Liver (tissue), 8 donors: ENCODE measurements at regions not wholly inside any gene's neighbourhood (a gene's known extent, or its start where the extent isn't known, plus 50 kb on each side); places are given as distances from the start of the nearest gene placed in this dataset.

Experiments
- DNase-seq: peaks from one replicate; pipeline ENCODE4 v3.0.0-alpha.2; 2017; ENCODE audit warnings: low spot score
- H3K27ac ChIP-seq, 2 donors: one replicate each; pipeline ENCODE4 v1.7.0; 2013; ENCODE audit warnings: inconsistent platforms in 2 of 2, low read length in 2 of 2, control low read depth in 1 of 2, low read depth in 1 of 2, mild to moderate bottlenecking in 1 of 2
- H3K27me3 ChIP-seq, 4 donors: one replicate each; pipeline versions ENCODE4 v1.6.1 to v1.7.0; 2013; ENCODE audit warnings: low read length in 3 of 4, inconsistent platforms in 1 of 4, mild to moderate bottlenecking in 1 of 4, moderate library complexity in 1 of 4; ENCODE audit not compliant: control insufficient read depth in 4 of 4, insufficient read depth in 4 of 4
- H3K36me3 ChIP-seq, 4 donors: one replicate each; pipeline versions ENCODE4 v1.6.1 to v1.7.0; 2013; ENCODE audit warnings: low read length in 3 of 4, mild to moderate bottlenecking in 3 of 4, low read depth in 1 of 4, moderate library complexity in 1 of 4; ENCODE audit not compliant: control insufficient read depth in 4 of 4, insufficient read depth in 3 of 4
- H3K4me1 ChIP-seq, 4 donors: one replicate each; pipeline versions ENCODE4 v1.6.1 to v1.7.0; 2013; ENCODE audit warnings: low read length in 3 of 4, mild to moderate bottlenecking in 3 of 4, moderate library complexity in 1 of 4; ENCODE audit not compliant: control insufficient read depth in 4 of 4, insufficient read depth in 4 of 4
- H3K4me3 ChIP-seq, 3 donors: one replicate each; pipeline versions ENCODE4 v1.6.1 to v1.7.0; 2013; ENCODE audit warnings: low read length in 3 of 3, control low read depth in 1 of 3, low read depth in 1 of 3, mild to moderate bottlenecking in 1 of 3
- H3K9ac ChIP-seq, 2 donors: one replicate each; pipeline ENCODE4 v1.7.0; 2013; ENCODE audit warnings: low read length in 2 of 2, mild to moderate bottlenecking in 2 of 2, moderate library complexity in 2 of 2, control low read depth in 1 of 2, low read depth in 1 of 2
- H3K9me3 ChIP-seq, 4 donors: one replicate each; pipeline versions ENCODE4 v1.6.1 to v1.7.0; 2013; ENCODE audit warnings: low read length in 3 of 4; ENCODE audit not compliant: control insufficient read depth in 4 of 4
- ATF3 ChIP-seq: IDR thresholded peaks from 2 replicates; pipeline ENCODE4 v1.6.1; 2016; ENCODE audit warnings: antibody characterized with exemption
- CTCF ChIP-seq: fragments of 150-350 bp; IDR thresholded peaks from 2 replicates; pipeline ENCODE4 v1.5.1; 2017; ENCODE audit warnings: improper control_type of control experiment, low read depth, low read length; ENCODE audit not compliant: missing input control
- EGR1 ChIP-seq, 2 donors: IDR thresholded peaks; 2 replicates each; pipeline ENCODE4 v1.6.1; 2016 to 2018; ENCODE audit warnings: antibody characterized with exemption in 2 of 2, low read depth in 2 of 2
- FOXA1 ChIP-seq: IDR thresholded peaks from 2 replicates; pipeline ENCODE4 v1.6.1; 2016; ENCODE audit warnings: antibody characterized with exemption
- FOXA2 ChIP-seq: IDR thresholded peaks from 2 replicates; pipeline ENCODE4 v1.6.1; 2016; ENCODE audit warnings: antibody characterized with exemption
- GABPA ChIP-seq, 2 donors: IDR thresholded peaks in 1 of 2; conservative IDR thresholded peaks in 1 of 2; 2 replicates each; pipeline ENCODE4 v1.6.1; 2016; ENCODE audit warnings: antibody characterized with exemption in 2 of 2, mild to moderate bottlenecking in 1 of 2, moderate library complexity in 1 of 2
- HNF4A ChIP-seq, 2 donors: conservative IDR thresholded peaks; 2 replicates each; pipeline ENCODE4 v1.6.1; 2016; ENCODE audit warnings: antibody characterized with exemption in 2 of 2, mild to moderate bottlenecking in 2 of 2
- HNF4G ChIP-seq: IDR thresholded peaks from 2 replicates; pipeline ENCODE4 v1.6.1; 2016; ENCODE audit warnings: antibody characterized with exemption
- JUND ChIP-seq, 2 donors: IDR thresholded peaks; 2 replicates each; pipeline ENCODE4 v1.6.1; 2016; ENCODE audit warnings: antibody characterized with exemption in 2 of 2
- MAX ChIP-seq: IDR thresholded peaks from 2 replicates; pipeline ENCODE4 v1.6.1; 2016; ENCODE audit warnings: antibody characterized with exemption
- RAD21 ChIP-seq, 2 donors: IDR thresholded peaks; 2 replicates each; pipeline ENCODE4 v1.6.1; 2016; ENCODE audit warnings: antibody characterized with exemption in 2 of 2, mild to moderate bottlenecking in 2 of 2
- REST ChIP-seq: IDR thresholded peaks from 2 replicates; pipeline ENCODE4 v1.6.1; 2016; ENCODE audit warnings: antibody characterized with exemption, mild to moderate bottlenecking
- RXRA ChIP-seq, 2 donors: IDR thresholded peaks; 2 replicates each; pipeline ENCODE4 v1.6.1; 2017 to 2018; ENCODE audit warnings: antibody characterized with exemption in 2 of 2, mild to moderate bottlenecking in 1 of 2
- TAF1 ChIP-seq: conservative IDR thresholded peaks from 2 replicates; pipeline ENCODE4 v1.6.1; 2016; ENCODE audit warnings: antibody characterized with exemption, mild to moderate bottlenecking
- YY1 ChIP-seq: IDR thresholded peaks from 2 replicates; pipeline ENCODE4 v1.6.1; 2016; ENCODE audit warnings: antibody characterized with exemption, mild to moderate bottlenecking
- ZBTB33 ChIP-seq: IDR thresholded peaks from 2 replicates; pipeline ENCODE4 v1.6.1; 2016; ENCODE audit warnings: antibody characterized with exemption
- WGBS: extraction: QIAGEN DNeasy Blood & Tissue Kit; methylation state at CpG from one replicate; pipeline ENCODE4 v1.1.7; 2013; 5-methylcytosine and 5-hydroxymethylcytosine counted together
- donor health status: healthy.
- donor health status: healthy.
- donor health status: healthy.
- donor health status: healthy.
- donor health status: healthy.

- 95% methylated on average over 1 of the region's 1 CpG for WGBS
- peaks cover 2 to 7% (median 5%) of the 10 kb centered on the region in 4 donors for H3K9me3 ChIP-seq
- peaks cover 0 to 7% (median 2%) of the 10 kb centered on the region in 4 donors for H3K4me1 ChIP-seq
- no peaks in the 10 kb centered on the region for H3K27me3 ChIP-seq
- H3K9ac ChIP-seq: no peak overlapping the region
- TF ChIP-seq EGR1 (IDR thresholded peaks at IDR 0.05; ENCODE audit: low read depth in 2 of 2) (no peak), HNF4A (conservative IDR thresholded peaks at IDR 0.05) (no peak), RXRA (IDR thresholded peaks at IDR 0.05) (no peak), MAX (no peak), ZBTB33 (no peak), HNF4G (no peak), CTCF (no peak), GABPA (IDR thresholded peaks at IDR 0.05 in 1 of 2, conservative IDR thresholded peaks at IDR 0.05 in 1 of 2) (no peak)
- no peak overlapping the region for H3K27ac ChIP-seq
- no peaks in the 10 kb centered on the region for H3K36me3 ChIP-seq
- no peak for DNase-seq
- H3K4me3 ChIP-seq: no peak overlapping the region
These were observed 72.3 kb upstream of the PRICKLE2 start for GRCh38 chr3:64297563-64297962.

- TF ChIP-seq RAD21 (IDR thresholded peaks at IDR 0.05) (no peak), YY1 (no peak), FOXA2 (no peak)
- no peak overlapping the region for H3K9ac ChIP-seq
- H3K4me3 ChIP-seq: no peak overlapping the region
- no peaks in the 10 kb centered on the region for H3K36me3 ChIP-seq
- no peaks in the 10 kb centered on the region for H3K27me3 ChIP-seq
- H3K27ac ChIP-seq: no peak overlapping the region
- peaks cover 0 to under 1% (median under 1%) of the 10 kb centered on the region in 4 donors for H3K4me1 ChIP-seq
- peaks cover 2 to 7% (median 5%) of the 10 kb centered on the region in 4 donors for H3K9me3 ChIP-seq
- DNase-seq: no peak
- 94% methylated on average over 5 of the region's 5 CpGs for WGBS
These were observed 70.3 kb upstream of the PRICKLE2 start for GRCh38 chr3:64295594-64295993.

GRCh38 chr3:64294771-64295170 lies 69.5 kb upstream of the PRICKLE2 start:
- H3K9me3 ChIP-seq: peaks cover 2 to 7% (median 5%) of the 10 kb centered on the region in 4 donors
- no peak overlapping the region for H3K9ac ChIP-seq
- H3K27ac ChIP-seq: no peak overlapping the region
- H3K4me1 ChIP-seq: no peaks in the 10 kb centered on the region
- no peak for DNase-seq
- no peaks in the 10 kb centered on the region for H3K27me3 ChIP-seq
- no peak overlapping the region for H3K4me3 ChIP-seq
- TF ChIP-seq JUND (IDR thresholded peaks at IDR 0.05) (no peak), HNF4A (conservative IDR thresholded peaks at IDR 0.05) (no peak), GABPA (IDR thresholded peaks at IDR 0.05 in 1 of 2, conservative IDR thresholded peaks at IDR 0.05 in 1 of 2) (no peak), TAF1 (no peak), ATF3 (no peak), EGR1 (IDR thresholded peaks at IDR 0.05; ENCODE audit: low read depth in 2 of 2) (no peak), REST (no peak), ZBTB33 (no peak), RAD21 (IDR thresholded peaks at IDR 0.05) (no peak), FOXA1 (no peak)
- WGBS: 95% methylated on average over 2 of the region's 2 CpGs
- H3K36me3 ChIP-seq: no peaks in the 10 kb centered on the region
